Lower leg skin (tissue), 4 donors: ENCODE measurements at regions not wholly inside any gene's neighbourhood (a gene's known extent, or its start where the extent isn't known, plus 50 kb on each side); places are given as distances from the start of the nearest gene placed in this dataset.

Experiments used
- DNase-seq, 2 donors: peaks; one replicate each; pipeline ENCODE4 v3.0.0-alpha.2; 2019; ENCODE audit warnings: low spot score in 2 of 2
- H3K4me3 ChIP-seq: fragments of 200-600 bp; sonication (generic); 2 replicates; pipeline ENCODE4 v1.5.1; 2017; ENCODE audit warnings: mild to moderate bottlenecking, low read depth; ENCODE audit not compliant: poor library complexity, severe bottlenecking
- POLR2A ChIP-seq, 2 donors: fragments of 450-650 bp; IDR thresholded peaks; one replicate each; pipeline ENCODE4 v1.6.1; 2016 to 2017; ENCODE audit warnings: antibody characterized with exemption in 2 of 2, mild to moderate bottlenecking in 1 of 2, moderate library complexity in 1 of 2
- WGBS, 2 donors: methylation state at CpG; one replicate each; pipeline ENCODE4 v1.1.5; 2018; 5-methylcytosine and 5-hydroxymethylcytosine counted together
- intact Hi-C: fragments of 100-400 bp; cut with DNase I; formaldehyde crosslinking; loops from one replicate; pipeline ENCODE4 v1.15.0; 2023; ENCODE audit warnings: low total_unique reads
- TF ChIP-seq, protein P1 (sequence below), 3 donors: fragments of 450-650 bp; IDR thresholded peaks; one replicate each; pipeline ENCODE4 v1.5.1; 2016; ENCODE audit warnings: antibody characterized with exemption in 3 of 3, mild to moderate bottlenecking in 3 of 3, moderate library complexity in 2 of 3

DNA sequence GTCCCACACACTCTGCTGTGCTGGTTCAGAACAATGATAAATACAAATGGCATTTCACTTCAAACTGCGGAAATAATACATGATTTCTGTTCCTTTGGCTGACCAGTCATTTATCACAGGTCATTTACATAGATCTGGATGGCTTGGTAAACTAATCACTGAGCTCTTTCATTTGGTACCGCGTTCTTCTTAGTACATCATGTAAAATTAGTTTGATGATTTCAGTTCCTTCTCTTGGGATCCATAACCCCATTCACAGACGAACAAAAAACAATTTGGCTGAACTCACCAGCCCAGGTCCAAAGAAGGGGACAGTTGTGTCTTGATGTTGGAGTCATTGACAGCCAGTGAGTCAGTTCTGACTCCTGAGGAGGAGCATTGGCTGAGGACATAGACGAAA, 689.8 kb downstream of the INHBA start:
- TF ChIP-seq POLR2A (IDR thresholded peaks at IDR 0.05): no peak
- TF ChIP-seq, protein P1, sequence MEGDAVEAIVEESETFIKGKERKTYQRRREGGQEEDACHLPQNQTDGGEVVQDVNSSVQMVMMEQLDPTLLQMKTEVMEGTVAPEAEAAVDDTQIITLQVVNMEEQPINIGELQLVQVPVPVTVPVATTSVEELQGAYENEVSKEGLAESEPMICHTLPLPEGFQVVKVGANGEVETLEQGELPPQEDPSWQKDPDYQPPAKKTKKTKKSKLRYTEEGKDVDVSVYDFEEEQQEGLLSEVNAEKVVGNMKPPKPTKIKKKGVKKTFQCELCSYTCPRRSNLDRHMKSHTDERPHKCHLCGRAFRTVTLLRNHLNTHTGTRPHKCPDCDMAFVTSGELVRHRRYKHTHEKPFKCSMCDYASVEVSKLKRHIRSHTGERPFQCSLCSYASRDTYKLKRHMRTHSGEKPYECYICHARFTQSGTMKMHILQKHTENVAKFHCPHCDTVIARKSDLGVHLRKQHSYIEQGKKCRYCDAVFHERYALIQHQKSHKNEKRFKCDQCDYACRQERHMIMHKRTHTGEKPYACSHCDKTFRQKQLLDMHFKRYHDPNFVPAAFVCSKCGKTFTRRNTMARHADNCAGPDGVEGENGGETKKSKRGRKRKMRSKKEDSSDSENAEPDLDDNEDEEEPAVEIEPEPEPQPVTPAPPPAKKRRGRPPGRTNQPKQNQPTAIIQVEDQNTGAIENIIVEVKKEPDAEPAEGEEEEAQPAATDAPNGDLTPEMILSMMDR (IDR thresholded peaks at IDR 0.05): no peak
- intact Hi-C loops: no loop called here
- no peak for DNase-seq
- 88 to 90% methylated on average over 5 of the region's 5 CpGs for WGBS, 2 donors
- H3K4me3 ChIP-seq: no peak overlapping the region

DNA sequence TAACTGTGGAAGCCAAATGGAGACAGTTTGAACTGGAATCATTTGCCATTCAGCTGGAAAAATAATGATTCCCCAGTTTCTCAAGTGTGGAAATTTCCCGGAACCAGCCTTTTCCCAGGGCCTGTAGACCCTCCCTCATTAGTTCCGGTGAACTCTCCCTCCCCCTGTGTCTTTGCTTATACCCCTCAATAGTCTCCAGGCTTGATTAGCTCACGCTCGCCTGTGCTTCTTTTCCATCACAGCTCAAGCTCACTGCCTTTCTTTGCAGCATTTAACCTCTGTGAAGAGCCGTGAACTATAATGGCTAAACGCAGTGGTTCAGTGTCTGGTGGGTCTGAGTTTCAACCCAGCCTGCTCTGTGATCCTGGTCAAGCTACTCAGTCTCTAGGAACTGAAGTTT, 690.8 kb downstream of the INHBA start:
- TF ChIP-seq, protein P1 (IDR thresholded peaks at IDR 0.05): no peak
- TF ChIP-seq POLR2A (IDR thresholded peaks at IDR 0.05): no peak
- WGBS, 2 donors: 87 to 92% methylated on average over 6 of the region's 6 CpGs

DNA sequence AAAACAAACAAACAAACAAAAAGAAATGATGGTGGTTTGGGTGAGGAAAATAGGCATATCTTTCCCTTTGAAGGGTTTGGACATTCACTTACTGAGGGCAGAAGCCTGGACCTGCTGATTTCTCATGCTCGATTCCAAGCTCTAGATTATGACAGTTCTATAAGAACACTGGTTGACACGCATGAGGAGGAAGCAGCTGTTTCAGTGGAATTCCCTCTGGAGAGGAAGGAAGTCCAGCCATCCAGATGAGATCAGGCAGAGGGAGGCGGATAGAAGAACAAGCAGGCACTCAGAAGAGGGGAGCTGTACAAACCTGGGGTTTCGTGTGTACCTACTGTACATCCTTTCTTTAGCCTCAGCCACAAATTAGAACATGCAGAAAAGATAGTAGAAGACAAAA, 691.9 kb downstream of the INHBA start:
- DNase-seq: peak in 1 of 2 donors; percentile 42
- TF ChIP-seq, protein P1 (IDR thresholded peaks at IDR 0.05): no peak
- no peak for TF ChIP-seq POLR2A (IDR thresholded peaks at IDR 0.05)
- 50 to 51% methylated on average over 4 of the region's 4 CpGs for WGBS, 2 donors
- no peak overlapping the region for H3K4me3 ChIP-seq
- intact Hi-C loops: no loop called here

More for the DNA sequence above, 690.8 kb downstream of the INHBA start:
- H3K4me3 ChIP-seq: no peak overlapping the region
- no peak for DNase-seq
- intact Hi-C loops: no loop called here

DNA sequence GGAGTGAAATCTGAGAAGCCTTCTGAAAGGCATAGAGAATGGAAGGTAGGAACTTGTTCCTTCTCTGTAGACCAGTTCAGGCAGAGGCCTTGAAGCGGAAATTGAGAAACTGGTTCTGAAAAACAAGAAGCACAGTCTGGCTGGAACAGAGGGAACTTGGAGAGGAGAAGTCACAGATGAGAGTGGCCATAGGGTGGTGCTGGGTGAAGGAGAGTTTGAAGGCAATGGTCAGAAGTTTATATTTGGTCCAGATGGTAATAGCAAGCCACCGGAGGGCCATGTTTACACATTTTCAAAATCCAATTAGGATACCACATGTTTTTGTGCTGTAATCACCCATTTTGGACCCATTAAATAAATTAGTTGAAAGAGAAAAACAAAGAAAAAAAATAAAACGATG, 692.5 kb downstream of the INHBA start:
- intact Hi-C loops: no loop called here
- H3K4me3 ChIP-seq: no peak overlapping the region
- 61 to 63% methylated on average over 3 of the region's 3 CpGs for WGBS, 2 donors
- DNase-seq: peak in 1 of 2 donors; percentile 71
- TF ChIP-seq POLR2A (IDR thresholded peaks at IDR 0.05): no peak
- TF ChIP-seq, protein P1 (IDR thresholded peaks at IDR 0.05): no peak

DNA sequence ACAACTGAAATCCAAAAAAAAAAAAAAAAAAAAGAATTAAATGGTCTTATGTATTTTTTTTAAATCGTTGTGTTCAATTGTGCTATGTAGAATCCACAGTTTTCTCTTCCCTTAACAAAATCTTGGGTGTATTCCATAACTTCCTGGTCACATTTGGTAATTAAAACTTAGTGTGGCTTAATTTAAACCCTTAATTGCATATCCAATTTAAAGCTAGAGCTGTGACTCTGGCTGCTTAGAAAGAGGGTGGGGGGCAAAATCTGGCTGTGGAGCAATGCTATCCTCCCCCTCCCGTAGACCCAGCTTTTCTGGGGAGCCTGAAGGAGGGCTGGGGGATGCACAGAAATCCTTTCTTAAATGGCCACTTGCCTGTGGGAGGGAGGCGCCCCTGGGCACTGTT, 695.1 kb downstream of the INHBA start:
- WGBS, 2 donors: 87% methylated on average over 3 of the region's 3 CpGs
- no peak overlapping the region for H3K4me3 ChIP-seq
- no peak for TF ChIP-seq POLR2A (IDR thresholded peaks at IDR 0.05)
- TF ChIP-seq, protein P1 (IDR thresholded peaks at IDR 0.05): no peak
- no peak for DNase-seq
- intact Hi-C loops: no loop called here

DNA sequence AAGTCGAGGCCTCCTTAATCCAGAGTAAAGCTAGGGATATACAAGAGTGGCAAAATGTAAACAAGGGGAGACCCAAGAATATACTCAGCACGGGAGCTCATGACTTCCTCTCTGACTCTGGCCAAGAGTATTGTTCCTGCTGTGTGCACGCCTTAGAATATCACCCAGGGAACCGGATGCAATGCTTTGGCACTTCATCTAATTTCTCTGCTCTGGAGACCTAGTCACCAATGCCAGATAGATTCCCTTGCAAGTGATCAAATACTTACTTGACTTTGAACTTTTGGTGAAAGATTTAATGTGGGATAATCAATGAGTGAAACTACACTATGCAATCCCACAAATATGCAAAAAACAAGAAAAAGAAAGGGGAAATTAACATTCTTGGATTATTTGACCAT, 695.5 kb downstream of the INHBA start:
- TF ChIP-seq POLR2A (IDR thresholded peaks at IDR 0.05): no peak
- DNase-seq: no peak
- H3K4me3 ChIP-seq: no peak overlapping the region
- intact Hi-C loops: no loop called here
- WGBS, 2 donors: 48 to 50% methylated on average over 4 of the region's 4 CpGs
